A549 (cell line): ENCODE measurements at regions not wholly inside any gene's neighbourhood (a gene's known extent, or its start where the extent isn't known, plus 50 kb on each side); places are given as distances from the start of the nearest gene placed in this dataset.

Source experiments
- BHLHE40 ChIP-seq: IDR thresholded peaks from 2 replicates; pipeline ENCODE4 v1.6.1; 2012; ENCODE audit warnings: low read depth, low read length, inconsistent platforms
- CTCF ChIP-seq: fragments of >200 bp; sonication (Bioruptor Twin); formaldehyde crosslinking; IDR thresholded peaks from 3 replicates; pipeline ENCODE4 v1.5.1; 2016
- EHF ChIP-seq: fragments of 250-450 bp; sonication (Bioruptor Pico); IDR thresholded peaks from 2 replicates; pipeline ENCODE4 v1.5.0; 2020; ENCODE audit warnings: mild to moderate bottlenecking
- ESRRA ChIP-seq: fragments of 150-350 bp; IDR thresholded peaks from 2 replicates; pipeline ENCODE4 v1.6.1; 2014; ENCODE audit warnings: mild to moderate bottlenecking, low read length, borderline replicate concordance
- PBX3 ChIP-seq: IDR thresholded peaks from 2 replicates; pipeline ENCODE4 v1.6.1; 2012
- POLR2A ChIP-seq: IDR thresholded peaks from 2 replicates; pipeline ENCODE4 v1.6.1; 2012; ENCODE audit warnings: mild to moderate bottlenecking, low read length
- POLR2AphosphoS2 ChIP-seq: conservative IDR thresholded peaks from 2 replicates; pipeline ENCODE4 v1.6.1; 2012; ENCODE audit warnings: low read length, improper control_type of control experiment, inconsistent platforms
- RAD21 ChIP-seq, 2 experiments: fragments of >200 bp in 1 of 2; sonication (Bioruptor Twin) in 1 of 2; formaldehyde crosslinking in 1 of 2; IDR thresholded peaks in 1 of 2; conservative IDR thresholded peaks in 1 of 2; 2 replicates in 1 of 2; 3 replicates in 1 of 2; pipeline ENCODE4 v1.6.1; 2012 to 2018; ENCODE audit warnings: inconsistent platforms in 1 of 2
- TF ChIP-seq, protein P1 (sequence below): IDR thresholded peaks from 2 replicates; pipeline ENCODE4 v1.6.1; 2012
- TF ChIP-seq, protein P2 (sequence below): fragments of 200-600 bp; sonication (generic); IDR thresholded peaks from 2 replicates; pipeline ENCODE4 v1.6.1; 2016; ENCODE audit warnings: antibody characterized with exemption, mild to moderate bottlenecking, moderate library complexity

- no peak for TF ChIP-seq BHLHE40
- TF ChIP-seq POLR2A: no peak
- no peak for TF ChIP-seq CTCF
- TF ChIP-seq EHF (CRISPR knock-in tag): no peak
- TF ChIP-seq, protein P1, sequence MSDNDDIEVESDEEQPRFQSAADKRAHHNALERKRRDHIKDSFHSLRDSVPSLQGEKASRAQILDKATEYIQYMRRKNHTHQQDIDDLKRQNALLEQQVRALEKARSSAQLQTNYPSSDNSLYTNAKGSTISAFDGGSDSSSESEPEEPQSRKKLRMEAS: no peak
- TF ChIP-seq RAD21 (conservative IDR thresholded peaks at IDR 0.05 in 1 of 2, IDR thresholded peaks at IDR 0.05 in 1 of 2): no peak
- no peak for TF ChIP-seq POLR2AphosphoS2
- TF ChIP-seq, protein P2, sequence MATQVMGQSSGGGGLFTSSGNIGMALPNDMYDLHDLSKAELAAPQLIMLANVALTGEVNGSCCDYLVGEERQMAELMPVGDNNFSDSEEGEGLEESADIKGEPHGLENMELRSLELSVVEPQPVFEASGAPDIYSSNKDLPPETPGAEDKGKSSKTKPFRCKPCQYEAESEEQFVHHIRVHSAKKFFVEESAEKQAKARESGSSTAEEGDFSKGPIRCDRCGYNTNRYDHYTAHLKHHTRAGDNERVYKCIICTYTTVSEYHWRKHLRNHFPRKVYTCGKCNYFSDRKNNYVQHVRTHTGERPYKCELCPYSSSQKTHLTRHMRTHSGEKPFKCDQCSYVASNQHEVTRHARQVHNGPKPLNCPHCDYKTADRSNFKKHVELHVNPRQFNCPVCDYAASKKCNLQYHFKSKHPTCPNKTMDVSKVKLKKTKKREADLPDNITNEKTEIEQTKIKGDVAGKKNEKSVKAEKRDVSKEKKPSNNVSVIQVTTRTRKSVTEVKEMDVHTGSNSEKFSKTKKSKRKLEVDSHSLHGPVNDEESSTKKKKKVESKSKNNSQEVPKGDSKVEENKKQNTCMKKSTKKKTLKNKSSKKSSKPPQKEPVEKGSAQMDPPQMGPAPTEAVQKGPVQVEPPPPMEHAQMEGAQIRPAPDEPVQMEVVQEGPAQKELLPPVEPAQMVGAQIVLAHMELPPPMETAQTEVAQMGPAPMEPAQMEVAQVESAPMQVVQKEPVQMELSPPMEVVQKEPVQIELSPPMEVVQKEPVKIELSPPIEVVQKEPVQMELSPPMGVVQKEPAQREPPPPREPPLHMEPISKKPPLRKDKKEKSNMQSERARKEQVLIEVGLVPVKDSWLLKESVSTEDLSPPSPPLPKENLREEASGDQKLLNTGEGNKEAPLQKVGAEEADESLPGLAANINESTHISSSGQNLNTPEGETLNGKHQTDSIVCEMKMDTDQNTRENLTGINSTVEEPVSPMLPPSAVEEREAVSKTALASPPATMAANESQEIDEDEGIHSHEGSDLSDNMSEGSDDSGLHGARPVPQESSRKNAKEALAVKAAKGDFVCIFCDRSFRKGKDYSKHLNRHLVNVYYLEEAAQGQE: no peak
- TF ChIP-seq ESRRA: no peak
- TF ChIP-seq PBX3: no peak
Measured at GRCh38 chr1:184911830-184912229, 62.5 kb downstream of the NIBAN1 start.
